GM23338 (cell line): ENCODE measurements at regions not wholly inside any gene's neighbourhood (a gene's known extent, or its start where the extent isn't known, plus 50 kb on each side); places are given as distances from the start of the nearest gene placed in this dataset.

Experiments used
- ATAC-seq: fragments of 200-7000 bp; cut with Tn5 transposase; 3 replicates; pipeline ENCODE4 v1.9.1; 2020
- DNase-seq: peaks from one replicate; pipeline ENCODE4 v3.0.0-alpha.2; 2015; ENCODE audit warnings: low spot score
- H2AFZ ChIP-seq: fragments of 200-600 bp; sonication (generic); 2 replicates; pipeline ENCODE4 v1.8.0; 2016; ENCODE audit warnings: antibody characterized with exemption, mild to moderate bottlenecking, moderate library complexity
- H3F3A ChIP-seq: fragments of 200-600 bp; sonication (generic); replicated peaks from 2 replicates; pipeline ENCODE4 v1.8.0; 2017; ENCODE audit warnings: antibody characterized with exemption, mixed run types, low read depth
- H3K27ac ChIP-seq: fragments of 200-600 bp; sonication (generic); 2 replicates; pipeline ENCODE4 v1.6.1; 2016; ENCODE audit warnings: low read depth
- H3K27me3 ChIP-seq: fragments of 200-600 bp; sonication (generic); 2 replicates; pipeline ENCODE4 v1.8.0; 2016; ENCODE audit warnings: mild to moderate bottlenecking, mixed run types, moderate library complexity; ENCODE audit not compliant: insufficient read depth
- H3K36me3 ChIP-seq: fragments of 200-600 bp; sonication (generic); 2 replicates; pipeline ENCODE4 v1.8.0; 2016; ENCODE audit warnings: mild to moderate bottlenecking; ENCODE audit not compliant: insufficient read depth
- H3K4me1 ChIP-seq: fragments of 200-600 bp; sonication (generic); 2 replicates; pipeline ENCODE4 v1.8.0; 2016; ENCODE audit warnings: mild to moderate bottlenecking, moderate library complexity; ENCODE audit not compliant: insufficient read depth
- H3K4me2 ChIP-seq: fragments of 200-600 bp; sonication (generic); 2 replicates; pipeline ENCODE4 v1.7.1; 2017; ENCODE audit warnings: mixed run types
- H3K4me3 ChIP-seq: fragments of 200-600 bp; sonication (generic); 2 replicates; pipeline ENCODE4 v1.6.1; 2016; ENCODE audit warnings: mixed run types
- H3K79me2 ChIP-seq: fragments of 200-600 bp; sonication (generic); replicated peaks from 2 replicates; pipeline ENCODE4 v1.8.0; 2017; ENCODE audit warnings: mild to moderate bottlenecking; ENCODE audit not compliant: insufficient read depth
- H3K9me2 ChIP-seq: fragments of 200-600 bp; sonication (generic); 2 replicates; pipeline ENCODE4 v1.8.0; 2017; ENCODE audit not compliant: insufficient read depth
- H4K20me1 ChIP-seq: fragments of 200-600 bp; sonication (generic); replicated peaks from 2 replicates; pipeline ENCODE4 v1.8.0; 2017; ENCODE audit warnings: mild to moderate bottlenecking; ENCODE audit not compliant: insufficient read depth
- H3K27ac Mint-ChIP-seq: 2 replicates; pipeline ENCODE4 v1.8.0; 2020; ENCODE audit warnings: inconsistent platforms, mild to moderate bottlenecking, moderate library complexity, mixed read lengths
- H3K27me3 Mint-ChIP-seq: 3 replicates; pipeline ENCODE4 v1.8.0; 2022; ENCODE audit warnings: low read depth, mild to moderate bottlenecking, moderate library complexity, mixed read lengths, inconsistent platforms; ENCODE audit not compliant: insufficient read depth, poor library complexity
- H3K36me3 Mint-ChIP-seq: 3 replicates; pipeline ENCODE4 v1.8.0; 2021; ENCODE audit warnings: low read depth, mild to moderate bottlenecking, inconsistent platforms, moderate library complexity, mixed read lengths
- H3K4me1 Mint-ChIP-seq: 3 replicates; pipeline ENCODE4 v1.8.0; 2020; ENCODE audit warnings: mild to moderate bottlenecking, inconsistent platforms, mixed read lengths
- H3K4me3 Mint-ChIP-seq: 3 replicates; pipeline ENCODE4 v1.8.0; 2021; ENCODE audit warnings: moderate library complexity, mild to moderate bottlenecking, inconsistent platforms, mixed read lengths
- H3K9me3 Mint-ChIP-seq: 3 replicates; pipeline ENCODE4 v1.8.0; 2020; ENCODE audit warnings: moderate library complexity, mild to moderate bottlenecking, inconsistent platforms, mixed read lengths
- CREB1 ChIP-seq: fragments of 250-450 bp; sonication (Bioruptor Pico); IDR thresholded peaks from 2 replicates; pipeline ENCODE4 v1.5.0; 2020; ENCODE audit warnings: low read depth, mild to moderate bottlenecking, moderate library complexity
- EZH2 ChIP-seq: fragments of 200-600 bp; sonication (generic); IDR thresholded peaks from one replicate; pipeline ENCODE4 v1.8.0; 2017; ENCODE audit warnings: antibody characterized with exemption, mild to moderate bottlenecking, low read depth; ENCODE audit not compliant: unreplicated experiment
- EZH2phosphoT487 ChIP-seq: fragments of 200-600 bp; sonication (generic); IDR thresholded peaks from one replicate; pipeline ENCODE4 v1.8.1; 2018; ENCODE audit warnings: antibody characterized with exemption; ENCODE audit not compliant: unreplicated experiment
- JUNB ChIP-seq: IDR thresholded peaks from one replicate; pipeline ENCODE4 v1.6.1; 2016; ENCODE audit warnings: antibody characterized with exemption; ENCODE audit not compliant: unreplicated experiment
- NANOG ChIP-seq: IDR thresholded peaks from 2 replicates; pipeline ENCODE4 v1.6.1; 2016; ENCODE audit warnings: antibody characterized with exemption, borderline replicate concordance
- POLR2AphosphoS5 ChIP-seq: IDR thresholded peaks from 2 replicates; pipeline ENCODE4 v1.6.1; 2016; ENCODE audit warnings: antibody characterized with exemption, low read depth
- STAT1 ChIP-seq: IDR thresholded peaks from one replicate; pipeline ENCODE4 v1.6.1; 2016; ENCODE audit warnings: antibody characterized with exemption; ENCODE audit not compliant: unreplicated experiment
- ZNF114 ChIP-seq: fragments of 250-450 bp; sonication (Bioruptor Pico); IDR thresholded peaks from 2 replicates; pipeline ENCODE4 v1.5.0; 2020; ENCODE audit warnings: mild to moderate bottlenecking, moderate library complexity
- ZNF331 ChIP-seq: fragments of 250-450 bp; sonication (Bioruptor Pico); IDR thresholded peaks from 2 replicates; pipeline ENCODE4 v1.5.0; 2020; ENCODE audit warnings: low read depth, mild to moderate bottlenecking, moderate library complexity
- TF ChIP-seq, protein P1 (sequence below): fragments of 250-450 bp; sonication (Bioruptor Pico); IDR thresholded peaks from 2 replicates; pipeline ENCODE4 v1.5.0; 2020; ENCODE audit warnings: mild to moderate bottlenecking, moderate library complexity
- TF ChIP-seq, protein P2 (sequence below), 2 experiments: fragments of 200-600 bp in 1 of 2; sonication (generic) in 1 of 2; conservative IDR thresholded peaks; 2 replicates each; pipeline versions ENCODE4 v1.5.1 to v1.6.1; 2016 to 2017; ENCODE audit warnings: antibody characterized with exemption in 2 of 2, low read depth in 2 of 2, mild to moderate bottlenecking in 2 of 2, moderate library complexity in 1 of 2
- TF ChIP-seq, protein P3 (sequence below): IDR thresholded peaks from 2 replicates; pipeline ENCODE4 v1.6.1; 2016; ENCODE audit warnings: antibody characterized with exemption
- TF ChIP-seq, protein P4 (sequence below): IDR thresholded peaks from one replicate; pipeline ENCODE4 v1.6.1; 2018; ENCODE audit warnings: antibody characterized with exemption; ENCODE audit not compliant: unreplicated experiment

- ATAC-seq = no peak
- no peaks in the 10 kb centered on the region for H3K36me3 Mint-ChIP-seq
- H3K79me2 ChIP-seq = no peaks in the 10 kb centered on the region
Measured at GRCh38 chr1:219298571-219299148, 125.0 kb downstream of the LYPLAL1 start.

More at GRCh38 chr1:219298571-219299148, 125.0 kb downstream of the LYPLAL1 start:
- H3K27ac Mint-ChIP-seq = no peak overlapping the region
- Histone ChIP-seq H3K9me2 (peaks cover 11% of the 10 kb centered on the region), H4K20me1 (no peaks in the 10 kb centered on the region), H3K4me2 (no peak overlapping the region), H3F3A (no peaks in the 10 kb centered on the region), H3K27ac (no peak overlapping the region), H2AFZ (no peak overlapping the region), H3K4me3 (no peak overlapping the region), H3K27me3 (no peaks in the 10 kb centered on the region), H3K36me3 (no peaks in the 10 kb centered on the region), H3K4me1 (no peaks in the 10 kb centered on the region)
- H3K27me3 Mint-ChIP-seq = no peaks in the 10 kb centered on the region
- TF ChIP-seq, protein P1, sequence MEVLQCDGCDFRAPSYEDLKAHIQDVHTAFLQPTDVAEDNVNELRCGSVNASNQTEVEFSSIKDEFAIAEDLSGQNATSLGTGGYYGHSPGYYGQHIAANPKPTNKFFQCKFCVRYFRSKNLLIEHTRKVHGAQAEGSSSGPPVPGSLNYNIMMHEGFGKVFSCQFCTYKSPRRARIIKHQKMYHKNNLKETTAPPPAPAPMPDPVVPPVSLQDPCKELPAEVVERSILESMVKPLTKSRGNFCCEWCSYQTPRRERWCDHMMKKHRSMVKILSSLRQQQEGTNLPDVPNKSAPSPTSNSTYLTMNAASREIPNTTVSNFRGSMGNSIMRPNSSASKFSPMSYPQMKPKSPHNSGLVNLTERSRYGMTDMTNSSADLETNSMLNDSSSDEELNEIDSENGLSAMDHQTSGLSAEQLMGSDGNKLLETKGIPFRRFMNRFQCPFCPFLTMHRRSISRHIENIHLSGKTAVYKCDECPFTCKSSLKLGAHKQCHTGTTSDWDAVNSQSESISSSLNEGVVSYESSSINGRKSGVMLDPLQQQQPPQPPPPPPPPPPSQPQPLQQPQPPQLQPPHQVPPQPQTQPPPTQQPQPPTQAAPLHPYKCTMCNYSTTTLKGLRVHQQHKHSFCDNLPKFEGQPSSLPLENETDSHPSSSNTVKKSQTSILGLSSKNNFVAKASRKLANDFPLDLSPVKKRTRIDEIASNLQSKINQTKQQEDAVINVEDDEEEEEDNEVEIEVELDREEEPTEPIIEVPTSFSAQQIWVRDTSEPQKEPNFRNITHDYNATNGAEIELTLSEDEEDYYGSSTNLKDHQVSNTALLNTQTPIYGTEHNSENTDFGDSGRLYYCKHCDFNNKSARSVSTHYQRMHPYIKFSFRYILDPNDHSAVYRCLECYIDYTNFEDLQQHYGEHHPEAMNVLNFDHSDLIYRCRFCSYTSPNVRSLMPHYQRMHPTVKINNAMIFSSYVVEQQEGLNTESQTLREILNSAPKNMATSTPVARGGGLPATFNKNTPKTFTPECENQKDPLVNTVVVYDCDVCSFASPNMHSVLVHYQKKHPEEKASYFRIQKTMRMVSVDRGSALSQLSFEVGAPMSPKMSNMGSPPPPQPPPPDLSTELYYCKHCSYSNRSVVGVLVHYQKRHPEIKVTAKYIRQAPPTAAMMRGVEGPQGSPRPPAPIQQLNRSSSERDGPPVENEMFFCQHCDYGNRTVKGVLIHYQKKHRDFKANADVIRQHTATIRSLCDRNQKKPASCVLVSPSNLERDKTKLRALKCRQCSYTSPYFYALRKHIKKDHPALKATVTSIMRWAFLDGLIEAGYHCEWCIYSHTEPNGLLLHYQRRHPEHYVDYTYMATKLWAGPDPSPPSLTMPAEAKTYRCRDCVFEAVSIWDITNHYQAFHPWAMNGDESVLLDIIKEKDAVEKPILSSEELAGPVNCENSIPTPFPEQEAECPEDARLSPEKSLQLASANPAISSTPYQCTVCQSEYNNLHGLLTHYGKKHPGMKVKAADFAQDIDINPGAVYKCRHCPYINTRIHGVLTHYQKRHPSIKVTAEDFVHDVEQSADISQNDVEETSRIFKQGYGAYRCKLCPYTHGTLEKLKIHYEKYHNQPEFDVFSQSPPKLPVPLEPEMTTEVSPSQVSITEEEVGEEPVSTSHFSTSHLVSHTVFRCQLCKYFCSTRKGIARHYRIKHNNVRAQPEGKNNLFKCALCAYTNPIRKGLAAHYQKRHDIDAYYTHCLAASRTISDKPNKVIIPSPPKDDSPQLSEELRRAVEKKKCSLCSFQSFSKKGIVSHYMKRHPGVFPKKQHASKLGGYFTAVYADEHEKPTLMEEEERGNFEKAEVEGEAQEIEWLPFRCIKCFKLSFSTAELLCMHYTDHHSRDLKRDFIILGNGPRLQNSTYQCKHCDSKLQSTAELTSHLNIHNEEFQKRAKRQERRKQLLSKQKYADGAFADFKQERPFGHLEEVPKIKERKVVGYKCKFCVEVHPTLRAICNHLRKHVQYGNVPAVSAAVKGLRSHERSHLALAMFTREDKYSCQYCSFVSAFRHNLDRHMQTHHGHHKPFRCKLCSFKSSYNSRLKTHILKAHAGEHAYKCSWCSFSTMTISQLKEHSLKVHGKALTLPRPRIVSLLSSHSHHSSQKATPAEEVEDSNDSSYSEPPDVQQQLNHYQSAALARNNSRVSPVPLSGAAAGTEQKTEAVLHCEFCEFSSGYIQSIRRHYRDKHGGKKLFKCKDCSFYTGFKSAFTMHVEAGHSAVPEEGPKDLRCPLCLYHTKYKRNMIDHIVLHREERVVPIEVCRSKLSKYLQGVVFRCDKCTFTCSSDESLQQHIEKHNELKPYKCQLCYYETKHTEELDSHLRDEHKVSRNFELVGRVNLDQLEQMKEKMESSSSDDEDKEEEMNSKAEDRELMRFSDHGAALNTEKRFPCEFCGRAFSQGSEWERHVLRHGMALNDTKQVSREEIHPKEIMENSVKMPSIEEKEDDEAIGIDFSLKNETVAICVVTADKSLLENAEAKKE (CRISPR knock-in tag) = no peak
- TF ChIP-seq, protein P2, sequence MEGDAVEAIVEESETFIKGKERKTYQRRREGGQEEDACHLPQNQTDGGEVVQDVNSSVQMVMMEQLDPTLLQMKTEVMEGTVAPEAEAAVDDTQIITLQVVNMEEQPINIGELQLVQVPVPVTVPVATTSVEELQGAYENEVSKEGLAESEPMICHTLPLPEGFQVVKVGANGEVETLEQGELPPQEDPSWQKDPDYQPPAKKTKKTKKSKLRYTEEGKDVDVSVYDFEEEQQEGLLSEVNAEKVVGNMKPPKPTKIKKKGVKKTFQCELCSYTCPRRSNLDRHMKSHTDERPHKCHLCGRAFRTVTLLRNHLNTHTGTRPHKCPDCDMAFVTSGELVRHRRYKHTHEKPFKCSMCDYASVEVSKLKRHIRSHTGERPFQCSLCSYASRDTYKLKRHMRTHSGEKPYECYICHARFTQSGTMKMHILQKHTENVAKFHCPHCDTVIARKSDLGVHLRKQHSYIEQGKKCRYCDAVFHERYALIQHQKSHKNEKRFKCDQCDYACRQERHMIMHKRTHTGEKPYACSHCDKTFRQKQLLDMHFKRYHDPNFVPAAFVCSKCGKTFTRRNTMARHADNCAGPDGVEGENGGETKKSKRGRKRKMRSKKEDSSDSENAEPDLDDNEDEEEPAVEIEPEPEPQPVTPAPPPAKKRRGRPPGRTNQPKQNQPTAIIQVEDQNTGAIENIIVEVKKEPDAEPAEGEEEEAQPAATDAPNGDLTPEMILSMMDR (conservative IDR thresholded peaks at IDR 0.05; ENCODE audit: low read depth in 2 of 2) = no peak
- TF ChIP-seq, protein P3, sequence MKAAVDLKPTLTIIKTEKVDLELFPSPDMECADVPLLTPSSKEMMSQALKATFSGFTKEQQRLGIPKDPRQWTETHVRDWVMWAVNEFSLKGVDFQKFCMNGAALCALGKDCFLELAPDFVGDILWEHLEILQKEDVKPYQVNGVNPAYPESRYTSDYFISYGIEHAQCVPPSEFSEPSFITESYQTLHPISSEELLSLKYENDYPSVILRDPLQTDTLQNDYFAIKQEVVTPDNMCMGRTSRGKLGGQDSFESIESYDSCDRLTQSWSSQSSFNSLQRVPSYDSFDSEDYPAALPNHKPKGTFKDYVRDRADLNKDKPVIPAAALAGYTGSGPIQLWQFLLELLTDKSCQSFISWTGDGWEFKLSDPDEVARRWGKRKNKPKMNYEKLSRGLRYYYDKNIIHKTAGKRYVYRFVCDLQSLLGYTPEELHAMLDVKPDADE = no peak
- TF ChIP-seq NANOG (no peak), EZH2 (no peak), ZNF331 (CRISPR knock-in tag) (no peak), POLR2AphosphoS5 (no peak), ZNF114 (CRISPR knock-in tag) (no peak), STAT1 (no peak), CREB1 (no peak), JUNB (no peak), EZH2phosphoT487 (no peak)
- TF ChIP-seq, protein P4, sequence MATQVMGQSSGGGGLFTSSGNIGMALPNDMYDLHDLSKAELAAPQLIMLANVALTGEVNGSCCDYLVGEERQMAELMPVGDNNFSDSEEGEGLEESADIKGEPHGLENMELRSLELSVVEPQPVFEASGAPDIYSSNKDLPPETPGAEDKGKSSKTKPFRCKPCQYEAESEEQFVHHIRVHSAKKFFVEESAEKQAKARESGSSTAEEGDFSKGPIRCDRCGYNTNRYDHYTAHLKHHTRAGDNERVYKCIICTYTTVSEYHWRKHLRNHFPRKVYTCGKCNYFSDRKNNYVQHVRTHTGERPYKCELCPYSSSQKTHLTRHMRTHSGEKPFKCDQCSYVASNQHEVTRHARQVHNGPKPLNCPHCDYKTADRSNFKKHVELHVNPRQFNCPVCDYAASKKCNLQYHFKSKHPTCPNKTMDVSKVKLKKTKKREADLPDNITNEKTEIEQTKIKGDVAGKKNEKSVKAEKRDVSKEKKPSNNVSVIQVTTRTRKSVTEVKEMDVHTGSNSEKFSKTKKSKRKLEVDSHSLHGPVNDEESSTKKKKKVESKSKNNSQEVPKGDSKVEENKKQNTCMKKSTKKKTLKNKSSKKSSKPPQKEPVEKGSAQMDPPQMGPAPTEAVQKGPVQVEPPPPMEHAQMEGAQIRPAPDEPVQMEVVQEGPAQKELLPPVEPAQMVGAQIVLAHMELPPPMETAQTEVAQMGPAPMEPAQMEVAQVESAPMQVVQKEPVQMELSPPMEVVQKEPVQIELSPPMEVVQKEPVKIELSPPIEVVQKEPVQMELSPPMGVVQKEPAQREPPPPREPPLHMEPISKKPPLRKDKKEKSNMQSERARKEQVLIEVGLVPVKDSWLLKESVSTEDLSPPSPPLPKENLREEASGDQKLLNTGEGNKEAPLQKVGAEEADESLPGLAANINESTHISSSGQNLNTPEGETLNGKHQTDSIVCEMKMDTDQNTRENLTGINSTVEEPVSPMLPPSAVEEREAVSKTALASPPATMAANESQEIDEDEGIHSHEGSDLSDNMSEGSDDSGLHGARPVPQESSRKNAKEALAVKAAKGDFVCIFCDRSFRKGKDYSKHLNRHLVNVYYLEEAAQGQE = no peak
- DNase-seq = no peak
- H3K4me1 Mint-ChIP-seq = no peaks in the 10 kb centered on the region
- H3K9me3 Mint-ChIP-seq = no peaks in the 10 kb centered on the region
- no peak overlapping the region for H3K4me3 Mint-ChIP-seq
